GM12878 (cell line): ENCODE measurements at regions not wholly inside any gene's neighbourhood (a gene's known extent, or its start where the extent isn't known, plus 50 kb on each side); places are given as distances from the start of the nearest gene placed in this dataset.

ENCODE experiments used
- ATAC-seq: fragments of 200-7000 bp; cut with Tn5 transposase; 3 replicates; pipeline ENCODE4 v1.9.1; 2020; ENCODE audit warnings: mild to moderate bottlenecking, moderate library complexity
- BruUV-seq: library from RNA; stranded (reverse); fragments of 400-500 nt; replicated peaks from 2 replicates; lab custom pipeline; 2021; lab: Mats Ljungman, UMichigan
- CTCF ChIA-PET: fragments of 300-600 bp; sonication (Branson Sonifier 250); formaldehyde crosslinking; extraction: SDS; loops from one replicate; lab custom pipeline; 2021; ENCODE audit warnings: inconsistent platforms; lab: Yijun Ruan, JAX
- POLR2A ChIA-PET: fragments of 350-600 bp; formaldehyde crosslinking; extraction: SDS; loops from one replicate; lab custom pipeline; 2021; ENCODE audit warnings: inconsistent platforms; lab: Charles Lee
- RAD21 ChIA-PET: fragments of 300-600 bp; sonication (Branson Sonifier 250); formaldehyde crosslinking; loops from one replicate; lab custom pipeline; 2023; ENCODE audit warnings: antibody characterized with exemption; ENCODE audit not compliant: unreplicated experiment; lab: Charles Lee
- SMC1A ChIA-PET: fragments of 300-600 bp; sonication (Branson Sonifier 250); formaldehyde crosslinking; loops from one replicate; lab custom pipeline; 2023; ENCODE audit not compliant: unreplicated experiment, uncharacterized antibody; lab: Charles Lee
- DNase-seq: peaks from one replicate; pipeline ENCODE4 v3.0.0-alpha.2; 2011; ENCODE audit warnings: low read depth, low spot score
- FAIRE-seq: peaks from 3 replicates; lab custom pipeline; 2011; peaks lifted over from hg19 to GRCh38; lab: Jason Lieb, UNC
- H2AFZ ChIP-seq: 2 replicates; pipeline ENCODE4 v1.6.0; 2011; ENCODE audit warnings: low read depth, low read length, control low read depth; ENCODE audit not compliant: control insufficient read depth
- H3K27ac ChIP-seq: 2 replicates; pipeline ENCODE4 v1.5.1; 2011; ENCODE audit warnings: control low read depth; ENCODE audit not compliant: control insufficient read depth, insufficient read depth
- H3K27me3 ChIP-seq, 2 experiments: replicated peaks in 1 of 2; 2 replicates each; pipeline versions ENCODE4 v1.6.0 to v1.6.1; 2011; ENCODE audit warnings: low read length in 1 of 2; ENCODE audit not compliant: control insufficient read depth in 2 of 2, insufficient read depth in 2 of 2
- H3K36me3 ChIP-seq, 2 experiments: 2 replicates each; pipeline ENCODE4 v1.5.1; 2011; ENCODE audit warnings: low read length in 1 of 2; ENCODE audit not compliant: control insufficient read depth in 2 of 2, insufficient read depth in 2 of 2
- H3K4me1 ChIP-seq: 2 replicates; pipeline ENCODE4 v1.6.1; 2011; ENCODE audit warnings: mild to moderate bottlenecking, low read length, moderate library complexity, mixed read lengths; ENCODE audit not compliant: control insufficient read depth, insufficient read depth
- H3K4me2 ChIP-seq: 2 replicates; pipeline ENCODE4 v1.6.0; 2011; ENCODE audit warnings: control low read depth; ENCODE audit not compliant: control insufficient read depth, insufficient read depth
- H3K4me3 ChIP-seq: fragments of 200-600 bp; sonication (generic); 2 replicates; pipeline ENCODE4 v1.5.1; 2016
- H3K79me2 ChIP-seq: 2 replicates; pipeline ENCODE4 v1.6.0; 2011; ENCODE audit warnings: low read length; ENCODE audit not compliant: control insufficient read depth, insufficient read depth
- H3K9ac ChIP-seq: 2 replicates; pipeline ENCODE4 v1.8.0; 2011; ENCODE audit warnings: low read length, control low read depth, mixed read lengths; ENCODE audit not compliant: control insufficient read depth, insufficient read depth
- H3K9me3 ChIP-seq: replicated peaks from 3 replicates; pipeline ENCODE4 v1.5.1; 2011; ENCODE audit warnings: mild to moderate bottlenecking, low read length; ENCODE audit not compliant: control insufficient read depth, insufficient read depth
- H4K20me1 ChIP-seq: 2 replicates; pipeline ENCODE4 v1.6.0; 2011; ENCODE audit not compliant: control insufficient read depth, insufficient read depth
- BACH1 ChIP-seq: fragments of 450-650 bp; IDR thresholded peaks from 2 replicates; pipeline ENCODE4 v1.6.1; 2017; ENCODE audit warnings: mild to moderate bottlenecking, borderline replicate concordance
- BCL11A ChIP-seq: IDR thresholded peaks from 2 replicates; pipeline ENCODE4 v1.6.1; 2011; ENCODE audit warnings: low read depth, low read length
- CHD4 ChIP-seq: fragments of 200-600 bp; sonication (generic); IDR thresholded peaks from 2 replicates; pipeline ENCODE4 v1.6.1; 2016; ENCODE audit warnings: mild to moderate bottlenecking
- CTCF ChIP-seq, 3 experiments: IDR thresholded peaks in 2 of 3; conservative IDR thresholded peaks in 1 of 3; 2 replicates each; pipeline ENCODE4 v1.5.1; 2011; ENCODE audit warnings: low read depth in 3 of 3, low read length in 3 of 3, mild to moderate bottlenecking in 3 of 3, control low read depth in 2 of 3, moderate library complexity in 2 of 3, inconsistent platforms in 1 of 3, mixed read lengths in 1 of 3; ENCODE audit not compliant: control insufficient read depth in 2 of 3, insufficient read depth in 1 of 3; ENCODE audit errors: extremely low read depth in 1 of 3
- E2F4 ChIP-seq: IDR thresholded peaks from 2 replicates; pipeline ENCODE4 v1.6.1; 2012; ENCODE audit warnings: low read depth, low read length, improper control_type of control experiment
- JUND ChIP-seq: IDR thresholded peaks from 2 replicates; pipeline ENCODE4 v1.6.1; 2012; ENCODE audit warnings: low read depth, mild to moderate bottlenecking, low read length, improper control_type of control experiment, moderate library complexity
- PBX3 ChIP-seq: IDR thresholded peaks from 2 replicates; pipeline ENCODE4 v1.6.1; 2011; ENCODE audit warnings: mild to moderate bottlenecking, low read depth, low read length, moderate library complexity; ENCODE audit not compliant: insufficient replicate concordance
- POLR2AphosphoS2 ChIP-seq: IDR thresholded peaks from 2 replicates; pipeline ENCODE4 v1.6.1; 2011; ENCODE audit warnings: low read depth, mild to moderate bottlenecking, low read length, improper control_type of control experiment, moderate library complexity
- RELB ChIP-seq: fragments of 450-650 bp; IDR thresholded peaks from 2 replicates; pipeline ENCODE4 v1.6.1; 2017; ENCODE audit warnings: low read depth, mild to moderate bottlenecking, moderate library complexity
- TCF7 ChIP-seq: IDR thresholded peaks from 2 replicates; pipeline ENCODE4 v1.6.1; 2014; ENCODE audit warnings: antibody characterized with exemption, borderline replicate concordance
- ZZZ3 ChIP-seq: IDR thresholded peaks from 2 replicates; pipeline ENCODE4 v1.6.1; 2011; ENCODE audit warnings: low read depth; ENCODE audit not compliant: control insufficient read depth, insufficient read length
- WGBS: methylation state at CpG from one replicate; pipeline ENCODE4 v1.1.6; 2016; ENCODE audit warnings: low lambda C conversion rate; ENCODE audit not compliant: insufficient replicate concordance, insufficient coverage; ENCODE audit errors: missing lambda C conversion rate; 5-methylcytosine and 5-hydroxymethylcytosine counted together
- in situ Hi-C: fragments of 300-500 bp; cut with MboI; formaldehyde crosslinking; loops from 9 replicates; pipeline ENCODE4 v1.14.3; 2018; ENCODE audit warnings: mixed read lengths
- intact Hi-C: fragments of 100-400 bp; cut with micrococcal nuclease; formaldehyde crosslinking; loops from one replicate; pipeline ENCODE4 v1.14.2; 2022; ENCODE audit not compliant: unreplicated experiment
- TF ChIP-seq, protein P1 (sequence below): IDR thresholded peaks from 2 replicates; pipeline ENCODE4 v1.6.1; 2012; ENCODE audit warnings: low read depth, low read length, improper control_type of control experiment
- TF ChIP-seq, protein P2 (sequence below): IDR thresholded peaks from 2 replicates; pipeline ENCODE4 v1.6.1; 2012; ENCODE audit warnings: low read depth, low read length, improper control_type of control experiment

- Histone ChIP-seq H3K4me2 (no peak overlapping the region), H2AFZ (no peak overlapping the region), H3K27ac (no peak overlapping the region), H3K4me3 (no peak overlapping the region), H3K27me3 (no peaks in the 10 kb centered on the region), H3K9ac (no peak overlapping the region), H4K20me1 (no peaks in the 10 kb centered on the region), H3K79me2 (no peaks in the 10 kb centered on the region), H3K4me1 (no peaks in the 10 kb centered on the region), H3K36me3 (no peaks in the 10 kb centered on the region), H3K9me3 (no peaks in the 10 kb centered on the region; the same call in 2 of the 3 replicates)
- DNase-seq (no peak), FAIRE-seq (no peak), ATAC-seq (no peak)
- BruUV-seq, result no TSS peak
- ChIA-PET CTCF (no interaction called here), POLR2A (no interaction called here), RAD21 (no interaction called here), SMC1A (no interaction called here)
- in situ Hi-C loops (no loop called here), intact Hi-C loops (no loop called here)
- no peak for TF ChIP-seq CTCF (IDR thresholded peaks at IDR 0.05 in 2 of 3, conservative IDR thresholded peaks at IDR 0.05 in 1 of 3; ENCODE audit: control insufficient read depth in 2 of 3, extremely low read depth in 1 of 3, insufficient read depth in 1 of 3, low read depth in 3 of 3, low read length in 3 of 3)
- no peak for TF ChIP-seq CHD4
- TF ChIP-seq RELB, result no peak
- TF ChIP-seq, protein P1, sequence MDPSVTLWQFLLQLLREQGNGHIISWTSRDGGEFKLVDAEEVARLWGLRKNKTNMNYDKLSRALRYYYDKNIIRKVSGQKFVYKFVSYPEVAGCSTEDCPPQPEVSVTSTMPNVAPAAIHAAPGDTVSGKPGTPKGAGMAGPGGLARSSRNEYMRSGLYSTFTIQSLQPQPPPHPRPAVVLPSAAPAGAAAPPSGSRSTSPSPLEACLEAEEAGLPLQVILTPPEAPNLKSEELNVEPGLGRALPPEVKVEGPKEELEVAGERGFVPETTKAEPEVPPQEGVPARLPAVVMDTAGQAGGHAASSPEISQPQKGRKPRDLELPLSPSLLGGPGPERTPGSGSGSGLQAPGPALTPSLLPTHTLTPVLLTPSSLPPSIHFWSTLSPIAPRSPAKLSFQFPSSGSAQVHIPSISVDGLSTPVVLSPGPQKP, result no peak
- TF ChIP-seq POLR2AphosphoS2, result no peak
- TF ChIP-seq ZZZ3, result no peak
- TF ChIP-seq BACH1, result no peak
- TF ChIP-seq TCF7, result no peak
- TF ChIP-seq BCL11A, result no peak
- TF ChIP-seq PBX3, result no peak
- TF ChIP-seq, protein P2, sequence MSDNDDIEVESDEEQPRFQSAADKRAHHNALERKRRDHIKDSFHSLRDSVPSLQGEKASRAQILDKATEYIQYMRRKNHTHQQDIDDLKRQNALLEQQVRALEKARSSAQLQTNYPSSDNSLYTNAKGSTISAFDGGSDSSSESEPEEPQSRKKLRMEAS, result no peak
- TF ChIP-seq E2F4, result no peak
- no peak for TF ChIP-seq JUND
- 24% methylated on average over 3 of the region's 3 CpGs for WGBS
Observed at GRCh38 chr7:69115788-69116187, 482.5 kb upstream of the AUTS2 start.
